HUES64 (cell line): ENCODE measurements at regions not wholly inside any gene's neighbourhood (a gene's known extent, or its start where the extent isn't known, plus 50 kb on each side); places are given as distances from the start of the nearest gene placed in this dataset.

Source experiments
- H3K27ac ChIP-seq: 2 replicates; pipeline ENCODE4 v1.7.0; 2013; ENCODE audit warnings: low read depth, low read length, inconsistent platforms
- H3K27me3 ChIP-seq: 2 replicates; pipeline ENCODE4 v1.6.1; 2013; ENCODE audit warnings: mild to moderate bottlenecking, low read length; ENCODE audit not compliant: insufficient read depth
- H3K36me3 ChIP-seq: 2 replicates; pipeline ENCODE4 v1.6.1; 2013; ENCODE audit warnings: mild to moderate bottlenecking, low read length; ENCODE audit not compliant: insufficient read depth
- H3K4me1 ChIP-seq: 2 replicates; pipeline ENCODE4 v1.6.1; 2013; ENCODE audit warnings: mild to moderate bottlenecking, low read length, moderate library complexity; ENCODE audit not compliant: insufficient read depth
- H3K4me3 ChIP-seq: 2 replicates; pipeline ENCODE4 v1.5.1; 2013; ENCODE audit warnings: mild to moderate bottlenecking, low read length, moderate library complexity
- H3K9ac ChIP-seq: 2 replicates; pipeline ENCODE4 v1.6.1; 2013; ENCODE audit warnings: mild to moderate bottlenecking, low read depth, low read length
- H3K9me3 ChIP-seq: 2 replicates; pipeline ENCODE4 v1.6.1; 2013; ENCODE audit warnings: low read depth, low read length; ENCODE audit not compliant: insufficient read depth
- WGBS: fragments of 150-250, 120-280 bp; methylation state at CpG from one replicate; pipeline ENCODE4 v1.1.7; 2013; ENCODE audit warnings: missing lambda C conversion rate; 5-methylcytosine and 5-hydroxymethylcytosine counted together

- H3K27ac ChIP-seq = no peak overlapping the region
- no peak overlapping the region for H3K9ac ChIP-seq
- H3K4me3 ChIP-seq = no peak overlapping the region
- H3K9me3 ChIP-seq = peaks cover 24% of the 10 kb centered on the region
- WGBS = 96% methylated on average over 6 of the region's 7 CpGs
- H3K27me3 ChIP-seq = no peaks in the 10 kb centered on the region
- no peaks in the 10 kb centered on the region for H3K36me3 ChIP-seq
- no peaks in the 10 kb centered on the region for H3K4me1 ChIP-seq
Measured at GRCh38 chr6:39992861-39993622, 58.8 kb upstream of the MOCS1 start.
